H1 (cell line): ENCODE measurements at regions not wholly inside any gene's neighbourhood (a gene's known extent, or its start where the extent isn't known, plus 50 kb on each side); places are given as distances from the start of the nearest gene placed in this dataset.

ENCODE experiments used
- CEBPB ChIP-seq: IDR thresholded peaks from 2 replicates; pipeline ENCODE4 v1.6.1; 2012; ENCODE audit warnings: low read depth, low read length
- POLR2A ChIP-seq, 2 experiments: IDR thresholded peaks; 1 replicate in 1 of 2; 2 replicates in 1 of 2; pipeline ENCODE4 v1.6.1; 2011; ENCODE audit warnings: low read depth in 2 of 2, low read length in 2 of 2, mild to moderate bottlenecking in 2 of 2; ENCODE audit errors: control extremely low read depth in 1 of 2
- POLR2AphosphoS5 ChIP-seq: IDR thresholded peaks from 2 replicates; pipeline ENCODE4 v1.6.1; 2011; ENCODE audit warnings: low read depth, low read length
- SIRT6 ChIP-seq: IDR thresholded peaks from one replicate; pipeline ENCODE4 v1.7.1; 2012; ENCODE audit warnings: low read length, inconsistent platforms
- TAF1 ChIP-seq: IDR thresholded peaks from 2 replicates; pipeline ENCODE4 v1.6.1; 2011; ENCODE audit warnings: mild to moderate bottlenecking, low read depth, low read length
- TEAD4 ChIP-seq: IDR thresholded peaks from 2 replicates; pipeline ENCODE4 v1.6.1; 2012; ENCODE audit warnings: low read depth, low read length, inconsistent platforms, mixed read lengths
- ZNF274 ChIP-seq: IDR thresholded peaks from 2 replicates; pipeline ENCODE4 v1.7.0; 2012; ENCODE audit warnings: low read length, borderline replicate concordance; ENCODE audit errors: extremely low read depth
- TF ChIP-seq, protein P1 (sequence below), 3 experiments: IDR thresholded peaks; 1 replicate in 2 of 3; 2 replicates in 1 of 3; pipeline versions ENCODE4 v1.5.1 to v1.6.1; 2011; ENCODE audit warnings: low read length in 3 of 3, mild to moderate bottlenecking in 3 of 3, inconsistent platforms in 2 of 3, low read depth in 1 of 3, moderate library complexity in 1 of 3; ENCODE audit not compliant: insufficient read depth in 1 of 3; ENCODE audit errors: control extremely low read depth in 1 of 3
- TF ChIP-seq, protein P2 (sequence below): IDR thresholded peaks from 2 replicates; pipeline ENCODE4 v1.6.1; 2011; ENCODE audit warnings: low read length, improper control_type of control experiment
- TF ChIP-seq, protein P3 (sequence below): IDR thresholded peaks from 2 replicates; pipeline ENCODE4 v1.6.1; 2012; ENCODE audit warnings: inconsistent platforms

DNA sequence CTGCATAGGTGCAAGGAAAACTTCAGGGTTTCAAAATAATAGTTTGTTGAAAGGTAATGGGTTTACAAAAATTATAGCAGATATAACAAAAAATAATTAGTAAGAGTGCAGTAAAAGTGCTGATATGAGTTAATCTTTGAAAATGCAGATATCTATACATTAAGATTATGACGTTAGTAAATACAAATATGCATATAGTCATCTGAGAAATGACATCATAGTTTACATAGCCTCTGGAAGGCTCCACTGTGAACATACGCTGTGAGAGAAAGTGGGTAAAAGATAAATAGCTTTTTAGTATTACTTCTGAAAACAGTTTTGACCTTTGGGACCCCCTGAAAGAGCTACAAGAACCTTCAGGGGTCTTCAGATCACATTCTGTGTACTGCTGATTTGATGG, 356.2 kb upstream of the SNX7 start:
- TF ChIP-seq, protein P1, sequence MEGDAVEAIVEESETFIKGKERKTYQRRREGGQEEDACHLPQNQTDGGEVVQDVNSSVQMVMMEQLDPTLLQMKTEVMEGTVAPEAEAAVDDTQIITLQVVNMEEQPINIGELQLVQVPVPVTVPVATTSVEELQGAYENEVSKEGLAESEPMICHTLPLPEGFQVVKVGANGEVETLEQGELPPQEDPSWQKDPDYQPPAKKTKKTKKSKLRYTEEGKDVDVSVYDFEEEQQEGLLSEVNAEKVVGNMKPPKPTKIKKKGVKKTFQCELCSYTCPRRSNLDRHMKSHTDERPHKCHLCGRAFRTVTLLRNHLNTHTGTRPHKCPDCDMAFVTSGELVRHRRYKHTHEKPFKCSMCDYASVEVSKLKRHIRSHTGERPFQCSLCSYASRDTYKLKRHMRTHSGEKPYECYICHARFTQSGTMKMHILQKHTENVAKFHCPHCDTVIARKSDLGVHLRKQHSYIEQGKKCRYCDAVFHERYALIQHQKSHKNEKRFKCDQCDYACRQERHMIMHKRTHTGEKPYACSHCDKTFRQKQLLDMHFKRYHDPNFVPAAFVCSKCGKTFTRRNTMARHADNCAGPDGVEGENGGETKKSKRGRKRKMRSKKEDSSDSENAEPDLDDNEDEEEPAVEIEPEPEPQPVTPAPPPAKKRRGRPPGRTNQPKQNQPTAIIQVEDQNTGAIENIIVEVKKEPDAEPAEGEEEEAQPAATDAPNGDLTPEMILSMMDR (IDR thresholded peaks at IDR 0.05; ENCODE audit: control extremely low read depth in 1 of 3, insufficient read depth in 1 of 3, low read depth in 1 of 3, low read length in 3 of 3) = no peak
- TF ChIP-seq, protein P2, sequence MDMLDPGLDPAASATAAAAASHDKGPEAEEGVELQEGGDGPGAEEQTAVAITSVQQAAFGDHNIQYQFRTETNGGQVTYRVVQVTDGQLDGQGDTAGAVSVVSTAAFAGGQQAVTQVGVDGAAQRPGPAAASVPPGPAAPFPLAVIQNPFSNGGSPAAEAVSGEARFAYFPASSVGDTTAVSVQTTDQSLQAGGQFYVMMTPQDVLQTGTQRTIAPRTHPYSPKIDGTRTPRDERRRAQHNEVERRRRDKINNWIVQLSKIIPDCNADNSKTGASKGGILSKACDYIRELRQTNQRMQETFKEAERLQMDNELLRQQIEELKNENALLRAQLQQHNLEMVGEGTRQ = no peak
- TF ChIP-seq POLR2AphosphoS5 (no peak), TEAD4 (no peak), POLR2A (IDR thresholded peaks at IDR 0.05; ENCODE audit: control extremely low read depth in 1 of 2, low read depth in 2 of 2, low read length in 2 of 2) (no peak), ZNF274 (no peak), TAF1 (no peak), CEBPB (no peak), SIRT6 (no peak)
- TF ChIP-seq, protein P3, sequence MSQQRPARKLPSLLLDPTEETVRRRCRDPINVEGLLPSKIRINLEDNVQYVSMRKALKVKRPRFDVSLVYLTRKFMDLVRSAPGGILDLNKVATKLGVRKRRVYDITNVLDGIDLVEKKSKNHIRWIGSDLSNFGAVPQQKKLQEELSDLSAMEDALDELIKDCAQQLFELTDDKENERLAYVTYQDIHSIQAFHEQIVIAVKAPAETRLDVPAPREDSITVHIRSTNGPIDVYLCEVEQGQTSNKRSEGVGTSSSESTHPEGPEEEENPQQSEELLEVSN = no peak
